Fibroblast of mammary gland (primary cell): ENCODE measurements at regions not wholly inside any gene's neighbourhood (a gene's known extent, or its start where the extent isn't known, plus 50 kb on each side); places are given as distances from the start of the nearest gene placed in this dataset.

Source experiments
- DNase-seq: peaks from one replicate; pipeline ENCODE4 v3.0.0-alpha.2; 2010; ENCODE audit warnings: low read depth
- H3K4me3 ChIP-seq: 2 replicates; pipeline ENCODE4 v1.5.1; 2011; ENCODE audit warnings: low read depth, mild to moderate bottlenecking, low read length, moderate library complexity; ENCODE audit not compliant: control insufficient read depth
- CTCF ChIP-seq: conservative IDR thresholded peaks from 2 replicates; pipeline ENCODE4 v1.5.1; 2011; ENCODE audit warnings: low read depth, low read length, inconsistent platforms; ENCODE audit not compliant: control insufficient read depth, insufficient read depth

GRCh38 chr6:11324453-11325015 is 92.1 kb upstream of the NEDD9 start:
- TF ChIP-seq CTCF: no peak
- H3K4me3 ChIP-seq: no peak overlapping the region
- no peak for DNase-seq

- DNase-seq: no peak
- H3K4me3 ChIP-seq: no peak overlapping the region
- no peak for TF ChIP-seq CTCF
Measured at GRCh38 chr6:11323666-11324452, 91.4 kb upstream of the NEDD9 start.

GRCh38 chr6:11322252-11322885 is 89.9 kb upstream of the NEDD9 start:
- H3K4me3 ChIP-seq: no peak overlapping the region
- DNase-seq: no peak
- no peak for TF ChIP-seq CTCF

DNA sequence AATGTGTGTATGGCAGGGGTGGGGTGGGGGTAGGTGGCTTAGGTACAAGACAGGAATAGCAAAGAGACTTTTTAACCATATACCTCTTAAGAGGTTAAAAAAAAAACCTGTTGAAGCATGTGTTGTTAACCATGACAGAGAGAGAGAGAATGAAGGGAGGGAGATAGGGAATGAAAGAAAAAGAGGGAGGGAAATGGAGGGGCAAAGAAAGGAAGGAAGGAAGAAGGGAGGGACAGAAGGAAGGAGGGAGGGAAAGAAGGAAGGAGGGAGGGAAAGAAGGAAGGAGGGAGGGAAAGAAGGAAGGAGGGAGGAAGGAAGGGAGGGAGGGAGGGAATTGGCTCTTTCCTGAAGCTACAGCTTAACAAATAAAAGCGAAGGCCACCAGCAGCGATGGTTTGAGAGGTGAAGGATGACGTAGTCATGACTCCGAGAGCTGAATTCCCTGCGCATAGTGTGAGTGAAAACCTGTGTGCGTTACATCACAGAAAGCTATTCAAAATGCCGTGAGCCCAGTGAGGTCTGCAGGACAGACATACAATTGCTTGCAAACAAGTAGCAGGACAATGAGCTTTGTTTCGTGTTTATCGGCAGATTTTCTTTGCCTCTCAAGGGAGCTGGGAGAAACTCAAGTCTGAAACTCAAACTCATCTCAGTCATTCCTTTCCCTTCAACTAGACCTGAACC is 88.6 kb upstream of the NEDD9 start:
- DNase-seq: peak; percentile 40
- no peak for TF ChIP-seq CTCF
- no peak overlapping the region for H3K4me3 ChIP-seq

- H3K4me3 ChIP-seq: no peak overlapping the region
- no peak for TF ChIP-seq CTCF
- DNase-seq: peak; percentile 38
Measured at GRCh38 chr6:11318835-11319813, 86.7 kb upstream of the NEDD9 start.
